Lower lobe of right lung (tissue), 2 donors: ENCODE measurements at regions not wholly inside any gene's neighbourhood (a gene's known extent, or its start where the extent isn't known, plus 50 kb on each side); places are given as distances from the start of the nearest gene placed in this dataset.

Source experiments
- ATAC-seq, 2 donors: fragments of 200-7000 bp; cut with Tn5 transposase; one replicate each; pipeline ENCODE4 v1.9.1; 2020 to 2022; ENCODE audit warnings: mild to moderate bottlenecking in 2 of 2, moderate library complexity in 2 of 2
- DNase-seq: peaks from one replicate; pipeline ENCODE4 v3.0.0-alpha.2; 2020
- H3K27ac ChIP-seq: fragments of 200-600 bp; one replicate; pipeline ENCODE4 v1.8.0; 2022
- H3K27me3 ChIP-seq: fragments of 200-600 bp; one replicate; pipeline ENCODE4 v1.8.0; 2022; ENCODE audit warnings: low read depth
- H3K36me3 ChIP-seq: fragments of 200-600 bp; one replicate; pipeline ENCODE4 v1.8.0; 2022; ENCODE audit warnings: mild to moderate bottlenecking
- H3K4me1 ChIP-seq: fragments of 200-600 bp; one replicate; pipeline ENCODE4 v1.8.0; 2022
- H3K4me3 ChIP-seq: fragments of 200-600 bp; one replicate; pipeline ENCODE4 v1.8.0; 2022; ENCODE audit warnings: mild to moderate bottlenecking
- H3K9me3 ChIP-seq: fragments of 200-600 bp; one replicate; pipeline ENCODE4 v1.8.0; 2022
- intact Hi-C: fragments of 100-400 bp; cut with DNase I; formaldehyde crosslinking; loops from one replicate; pipeline ENCODE4 v1.11.0; 2022
- TF ChIP-seq, protein P1 (sequence below): fragments of 200-600 bp; IDR thresholded peaks from one replicate; pipeline ENCODE4 v1.8.0; 2022; ENCODE audit warnings: antibody characterized with exemption, mild to moderate bottlenecking
- donor health status: DM: no; HTN: yes; CAD: no; lungs with severe emphysema.

DNA sequence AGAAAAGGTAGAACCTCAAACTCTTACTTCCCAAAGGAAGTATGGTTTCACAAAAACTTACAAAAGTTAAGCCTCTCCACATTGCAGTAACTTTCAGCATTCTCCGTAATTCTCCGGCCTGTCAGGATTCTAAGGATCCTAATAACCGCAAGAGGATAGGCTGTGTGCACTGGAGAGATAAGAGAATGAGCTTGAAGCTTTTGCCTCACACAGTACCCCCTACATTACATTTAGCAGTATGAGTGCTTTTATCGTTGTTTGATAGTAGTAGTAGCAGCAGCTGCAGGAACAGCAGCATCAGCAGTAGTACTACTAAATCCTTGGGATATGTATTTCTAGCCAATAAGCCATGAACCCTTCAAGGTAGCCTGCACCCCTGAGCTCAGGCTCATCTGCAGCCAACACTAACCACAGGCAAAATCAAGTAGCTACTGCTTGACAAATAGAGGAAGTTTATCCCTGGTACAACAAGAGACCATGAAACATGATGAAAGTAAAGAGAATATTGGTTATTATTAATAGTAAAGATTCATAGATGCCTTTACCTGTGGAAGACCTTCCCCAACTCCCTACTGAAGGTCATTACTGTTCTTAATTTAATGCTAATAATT, 222.6 kb upstream of the CNTNAP2 start:
- DNase-seq: no peak
- intact Hi-C loops: no loop called here
- Histone ChIP-seq H3K9me3 (no peaks in the 10 kb centered on the region), H3K4me3 (no peak overlapping the region), H3K27ac (no peak overlapping the region), H3K36me3 (no peaks in the 10 kb centered on the region), H3K4me1 (no peaks in the 10 kb centered on the region), H3K27me3 (no peaks in the 10 kb centered on the region)
- ATAC-seq: no peak
- TF ChIP-seq, protein P1, sequence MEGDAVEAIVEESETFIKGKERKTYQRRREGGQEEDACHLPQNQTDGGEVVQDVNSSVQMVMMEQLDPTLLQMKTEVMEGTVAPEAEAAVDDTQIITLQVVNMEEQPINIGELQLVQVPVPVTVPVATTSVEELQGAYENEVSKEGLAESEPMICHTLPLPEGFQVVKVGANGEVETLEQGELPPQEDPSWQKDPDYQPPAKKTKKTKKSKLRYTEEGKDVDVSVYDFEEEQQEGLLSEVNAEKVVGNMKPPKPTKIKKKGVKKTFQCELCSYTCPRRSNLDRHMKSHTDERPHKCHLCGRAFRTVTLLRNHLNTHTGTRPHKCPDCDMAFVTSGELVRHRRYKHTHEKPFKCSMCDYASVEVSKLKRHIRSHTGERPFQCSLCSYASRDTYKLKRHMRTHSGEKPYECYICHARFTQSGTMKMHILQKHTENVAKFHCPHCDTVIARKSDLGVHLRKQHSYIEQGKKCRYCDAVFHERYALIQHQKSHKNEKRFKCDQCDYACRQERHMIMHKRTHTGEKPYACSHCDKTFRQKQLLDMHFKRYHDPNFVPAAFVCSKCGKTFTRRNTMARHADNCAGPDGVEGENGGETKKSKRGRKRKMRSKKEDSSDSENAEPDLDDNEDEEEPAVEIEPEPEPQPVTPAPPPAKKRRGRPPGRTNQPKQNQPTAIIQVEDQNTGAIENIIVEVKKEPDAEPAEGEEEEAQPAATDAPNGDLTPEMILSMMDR: no peak

DNA sequence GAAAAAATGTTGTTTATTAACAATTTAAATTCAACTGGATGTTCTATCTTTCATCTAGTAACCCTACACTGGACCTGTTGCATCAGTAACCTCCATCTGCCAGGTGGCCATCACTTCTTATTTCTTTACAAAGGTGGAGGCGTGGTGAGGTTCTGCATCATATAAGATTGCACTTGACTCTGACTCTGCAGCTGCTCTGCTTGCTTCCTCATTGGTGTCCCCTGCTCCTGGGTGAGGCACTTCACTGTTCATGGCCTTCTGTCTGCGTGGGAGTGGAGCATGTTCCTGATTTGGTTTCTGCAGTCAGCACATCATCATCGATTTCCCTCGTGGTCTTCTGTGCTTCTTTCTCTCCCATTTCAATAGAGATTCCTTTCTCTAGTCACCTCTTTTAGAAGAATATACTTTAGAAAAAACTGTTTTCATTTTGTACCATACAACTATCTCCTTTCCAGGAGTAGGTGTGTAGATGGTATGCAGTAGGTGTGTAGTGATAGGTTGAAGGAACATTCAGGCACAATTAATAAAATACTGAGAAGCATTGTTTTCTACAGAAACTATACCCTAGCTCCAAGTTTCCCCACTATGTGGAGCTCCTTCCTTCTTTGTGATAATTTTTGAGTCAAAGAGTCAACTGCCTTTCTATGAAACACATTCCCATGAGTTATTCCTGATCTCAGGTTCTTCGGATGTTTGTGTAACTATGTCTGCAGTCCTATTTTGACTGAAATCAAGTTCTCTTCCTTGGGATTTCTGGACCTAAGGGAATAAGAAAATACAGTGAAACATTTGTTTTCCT, 231.7 kb upstream of the CNTNAP2 start:
- H3K9me3 ChIP-seq: no peaks in the 10 kb centered on the region
- intact Hi-C loops: no loop called here
- H3K27me3 ChIP-seq: no peaks in the 10 kb centered on the region
- H3K4me3 ChIP-seq: no peak overlapping the region
- H3K36me3 ChIP-seq: no peaks in the 10 kb centered on the region
- TF ChIP-seq, protein P1: no peak
- no peak for ATAC-seq
- no peak overlapping the region for H3K27ac ChIP-seq
- DNase-seq: no peak
- H3K4me1 ChIP-seq: no peaks in the 10 kb centered on the region

DNA sequence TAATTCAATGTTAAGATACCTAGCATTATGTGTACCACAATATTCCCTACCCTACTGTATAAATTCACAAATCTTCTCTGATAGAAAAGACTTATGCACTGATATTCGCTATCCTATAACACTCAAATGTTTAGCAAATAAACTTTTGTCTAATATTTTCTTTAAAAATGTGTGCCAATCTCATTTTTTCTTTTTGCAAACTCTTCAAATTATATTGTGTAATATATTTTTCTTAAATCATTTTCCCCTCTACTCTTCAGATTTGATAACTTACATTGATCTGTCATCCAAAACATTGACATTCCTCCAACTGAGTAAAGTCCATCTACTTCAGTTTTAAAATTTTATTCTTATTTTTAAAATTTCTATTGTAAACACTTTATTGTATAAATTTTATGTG, 240.2 kb upstream of the CNTNAP2 start:
- Histone ChIP-seq H3K4me1 (no peaks in the 10 kb centered on the region), H3K27me3 (no peaks in the 10 kb centered on the region), H3K36me3 (no peaks in the 10 kb centered on the region), H3K27ac (no peak overlapping the region), H3K9me3 (no peaks in the 10 kb centered on the region), H3K4me3 (no peak overlapping the region)
- no peak for DNase-seq
- no peak for ATAC-seq
- TF ChIP-seq, protein P1: no peak
- intact Hi-C loops: no loop called here

DNA sequence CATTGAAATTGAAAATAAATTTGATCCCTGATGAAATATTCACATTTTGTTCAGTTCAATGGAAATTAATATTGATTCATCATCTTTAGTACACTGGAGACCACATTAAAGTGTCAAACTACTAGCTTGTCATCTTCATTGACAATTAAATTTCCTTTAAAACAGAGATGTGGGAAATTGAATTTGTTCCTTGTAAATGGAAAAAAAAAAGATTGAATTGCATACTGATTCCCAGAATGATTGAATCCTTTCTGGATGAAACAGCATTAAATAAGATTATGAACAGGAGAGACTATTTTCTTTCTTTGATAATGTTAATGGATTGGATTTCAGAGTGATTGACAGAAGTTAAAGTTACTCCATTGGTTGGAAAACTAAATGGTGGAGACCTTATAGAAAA, 241.3 kb upstream of the CNTNAP2 start:
- Histone ChIP-seq H3K27me3 (no peaks in the 10 kb centered on the region), H3K4me3 (no peak overlapping the region), H3K27ac (no peak overlapping the region), H3K9me3 (no peaks in the 10 kb centered on the region), H3K36me3 (no peaks in the 10 kb centered on the region), H3K4me1 (no peaks in the 10 kb centered on the region)
- TF ChIP-seq, protein P1: no peak
- DNase-seq: no peak
- ATAC-seq: no peak
- intact Hi-C loops: no loop called here

DNA sequence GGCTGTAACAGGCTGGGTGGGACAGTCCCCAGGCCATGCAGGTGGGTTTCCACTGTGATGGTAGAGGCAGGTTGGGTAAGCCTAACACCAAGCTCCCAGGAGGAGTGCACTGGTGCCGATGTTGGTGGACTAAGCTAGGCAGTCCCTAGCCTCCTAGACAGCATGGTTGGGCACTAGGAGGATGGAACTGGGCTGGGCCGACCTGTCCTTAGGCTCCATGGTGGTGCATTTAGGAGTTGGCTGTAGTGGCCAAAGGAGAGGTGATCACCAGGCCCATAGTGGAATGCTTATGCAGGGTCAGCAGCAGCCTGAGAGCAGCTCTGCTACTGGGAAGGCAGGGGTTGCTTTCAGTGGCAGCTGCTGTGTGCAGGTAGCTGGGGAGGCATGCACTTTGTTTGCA, 247.7 kb upstream of the CNTNAP2 start:
- Histone ChIP-seq H3K4me3 (no peak overlapping the region), H3K4me1 (no peaks in the 10 kb centered on the region), H3K36me3 (no peaks in the 10 kb centered on the region), H3K27ac (no peak overlapping the region), H3K9me3 (peaks cover 4% of the 10 kb centered on the region), H3K27me3 (no peaks in the 10 kb centered on the region)
- ATAC-seq (no peak), DNase-seq (no peak)
- intact Hi-C loops: no loop called here
- TF ChIP-seq, protein P1: no peak
